Spleen (tissue), 7 donors: ENCODE measurements at regions not wholly inside any gene's neighbourhood (a gene's known extent, or its start where the extent isn't known, plus 50 kb on each side); places are given as distances from the start of the nearest gene placed in this dataset.

Source experiments
- POLR2A ChIP-seq, 3 donors: fragments of 450-650 bp; IDR thresholded peaks; one replicate each; pipeline ENCODE4 v1.5.1; 2017; ENCODE audit warnings: antibody characterized with exemption in 3 of 3, mild to moderate bottlenecking in 1 of 3
- POLR2AphosphoS5 ChIP-seq, 3 donors: sonication (generic); formaldehyde crosslinking; IDR thresholded peaks; one replicate each; pipeline ENCODE4 v1.5.1; 2017; ENCODE audit warnings: antibody characterized with exemption in 3 of 3
- TF ChIP-seq, protein P1 (sequence below), 11 experiments: fragments of 200-600 bp in 7 of 11; fragments of 450-650 bp in 4 of 11; sonication (generic) in 4 of 11; IDR thresholded peaks in 8 of 11; conservative IDR thresholded peaks in 3 of 11; 1 replicate in 7 of 11; 2 replicates in 4 of 11; pipeline versions ENCODE4 v1.4.0 to v1.8.0; 2016 to 2021; ENCODE audit warnings: antibody characterized with exemption in 11 of 11, inconsistent platforms in 4 of 11, mild to moderate bottlenecking in 1 of 11
- donor health status: DM: no; HTN: no; CAD: no; lungs with moderate emphysema.
- donor health status: DM: no; HTN: no; CAD: no.
- donor health status: DM: no; HTN: no; CAD: no.

DNA sequence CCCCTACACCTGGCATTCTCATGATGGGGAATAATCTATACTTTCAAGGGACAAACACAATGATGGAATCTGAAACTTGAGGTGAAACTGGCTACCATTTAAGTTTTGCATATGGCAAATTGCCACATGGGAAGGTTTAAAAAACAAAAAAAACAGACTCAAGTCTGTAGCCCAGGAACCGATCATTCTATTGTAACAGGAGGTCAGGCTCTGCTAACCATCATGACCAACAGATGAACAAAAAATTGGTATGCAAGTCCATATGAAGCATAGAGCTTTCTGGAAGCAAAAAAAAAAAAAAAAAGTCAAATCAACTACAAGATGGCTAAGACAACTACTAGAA, 594.3 kb upstream of the DIPK2B start:
- TF ChIP-seq, protein P1, sequence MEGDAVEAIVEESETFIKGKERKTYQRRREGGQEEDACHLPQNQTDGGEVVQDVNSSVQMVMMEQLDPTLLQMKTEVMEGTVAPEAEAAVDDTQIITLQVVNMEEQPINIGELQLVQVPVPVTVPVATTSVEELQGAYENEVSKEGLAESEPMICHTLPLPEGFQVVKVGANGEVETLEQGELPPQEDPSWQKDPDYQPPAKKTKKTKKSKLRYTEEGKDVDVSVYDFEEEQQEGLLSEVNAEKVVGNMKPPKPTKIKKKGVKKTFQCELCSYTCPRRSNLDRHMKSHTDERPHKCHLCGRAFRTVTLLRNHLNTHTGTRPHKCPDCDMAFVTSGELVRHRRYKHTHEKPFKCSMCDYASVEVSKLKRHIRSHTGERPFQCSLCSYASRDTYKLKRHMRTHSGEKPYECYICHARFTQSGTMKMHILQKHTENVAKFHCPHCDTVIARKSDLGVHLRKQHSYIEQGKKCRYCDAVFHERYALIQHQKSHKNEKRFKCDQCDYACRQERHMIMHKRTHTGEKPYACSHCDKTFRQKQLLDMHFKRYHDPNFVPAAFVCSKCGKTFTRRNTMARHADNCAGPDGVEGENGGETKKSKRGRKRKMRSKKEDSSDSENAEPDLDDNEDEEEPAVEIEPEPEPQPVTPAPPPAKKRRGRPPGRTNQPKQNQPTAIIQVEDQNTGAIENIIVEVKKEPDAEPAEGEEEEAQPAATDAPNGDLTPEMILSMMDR (IDR thresholded peaks at IDR 0.05 in 8 of 11, conservative IDR thresholded peaks at IDR 0.05 in 3 of 11): no peak
- TF ChIP-seq POLR2A (IDR thresholded peaks at IDR 0.05): no peak
- TF ChIP-seq POLR2AphosphoS5 (IDR thresholded peaks at IDR 0.05): no peak
